Loucy (cell line): ENCODE measurements at regions not wholly inside any gene's neighbourhood (a gene's known extent, or its start where the extent isn't known, plus 50 kb on each side); places are given as distances from the start of the nearest gene placed in this dataset.

ENCODE experiments used
- EZH2phosphoT487 ChIP-seq: fragments of 200-600 bp; IDR thresholded peaks from 2 replicates; pipeline ENCODE4 v1.6.1; 2018; ENCODE audit warnings: antibody characterized with exemption, mild to moderate bottlenecking, moderate library complexity, borderline replicate concordance
- TF ChIP-seq, protein P1 (sequence below): fragments of 200-600 bp; sonication (generic); conservative IDR thresholded peaks from 2 replicates; pipeline ENCODE4 v1.5.1; 2014; ENCODE audit warnings: mild to moderate bottlenecking, antibody characterized with exemption, low read length

DNA sequence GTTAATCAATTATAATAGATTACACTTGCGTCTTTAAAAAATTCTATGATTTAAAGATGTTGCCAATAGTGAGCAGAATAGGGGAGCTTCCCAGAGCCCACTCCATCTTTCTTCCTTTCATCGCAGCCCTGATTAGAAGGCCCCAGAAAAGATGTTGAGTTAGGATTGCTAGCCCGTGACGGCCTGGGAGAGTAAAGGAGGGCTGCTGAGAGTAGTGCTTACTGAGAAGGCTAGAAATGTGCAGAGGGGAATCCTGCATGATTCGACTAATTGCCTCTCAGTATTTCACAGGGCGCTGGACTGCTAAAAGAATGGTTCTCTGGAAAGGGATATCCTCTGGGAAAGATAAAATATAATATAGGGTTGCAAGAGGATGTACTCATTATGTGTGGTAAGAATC is 160.5 kb downstream of the C11orf87 start:
- TF ChIP-seq, protein P1, sequence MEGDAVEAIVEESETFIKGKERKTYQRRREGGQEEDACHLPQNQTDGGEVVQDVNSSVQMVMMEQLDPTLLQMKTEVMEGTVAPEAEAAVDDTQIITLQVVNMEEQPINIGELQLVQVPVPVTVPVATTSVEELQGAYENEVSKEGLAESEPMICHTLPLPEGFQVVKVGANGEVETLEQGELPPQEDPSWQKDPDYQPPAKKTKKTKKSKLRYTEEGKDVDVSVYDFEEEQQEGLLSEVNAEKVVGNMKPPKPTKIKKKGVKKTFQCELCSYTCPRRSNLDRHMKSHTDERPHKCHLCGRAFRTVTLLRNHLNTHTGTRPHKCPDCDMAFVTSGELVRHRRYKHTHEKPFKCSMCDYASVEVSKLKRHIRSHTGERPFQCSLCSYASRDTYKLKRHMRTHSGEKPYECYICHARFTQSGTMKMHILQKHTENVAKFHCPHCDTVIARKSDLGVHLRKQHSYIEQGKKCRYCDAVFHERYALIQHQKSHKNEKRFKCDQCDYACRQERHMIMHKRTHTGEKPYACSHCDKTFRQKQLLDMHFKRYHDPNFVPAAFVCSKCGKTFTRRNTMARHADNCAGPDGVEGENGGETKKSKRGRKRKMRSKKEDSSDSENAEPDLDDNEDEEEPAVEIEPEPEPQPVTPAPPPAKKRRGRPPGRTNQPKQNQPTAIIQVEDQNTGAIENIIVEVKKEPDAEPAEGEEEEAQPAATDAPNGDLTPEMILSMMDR: no peak
- no peak for TF ChIP-seq EZH2phosphoT487
